ENCODE measurements at regions not wholly inside any gene's neighbourhood (a gene's known extent, or its start where the extent isn't known, plus 50 kb on each side); places are given as distances from the start of the nearest gene placed in this dataset.
"Not testable (repeated sequence)": the region's sequence is repeated elsewhere in the genome, so short reads cannot be mapped to it uniquely, and the experiment has no call there.

GRCh38 chr16:58790816-58791557 is 56.9 kb upstream of the GOT2 start:
- not testable (repeated sequence) for TF ChIP-seq POLR2AphosphoS5, POLR2A (IDR thresholded peaks at IDR 0.05; ENCODE audit: low read depth, low read length)

Measured in GM12892 (cell line).